K562 (cell line): ENCODE measurements at regions not wholly inside any gene's neighbourhood (a gene's known extent, or its start where the extent isn't known, plus 50 kb on each side); places are given as distances from the start of the nearest gene placed in this dataset.
A peak's percentile ranks its signal among the peaks of the same experiment; 100 is the strongest.

ENCODE experiments used
- EP300 ChIP-seq: IDR thresholded peaks from 2 replicates; pipeline ENCODE4 v1.6.1; 2012; ENCODE audit warnings: low read length, improper control_type of control experiment
- FOS ChIP-seq: IDR thresholded peaks from 3 replicates; pipeline ENCODE4 v1.6.1; 2011; ENCODE audit not compliant: insufficient read length; ENCODE audit errors: extremely low read depth
- HDAC3 ChIP-seq: fragments of 450-650 bp; IDR thresholded peaks from 2 replicates; pipeline ENCODE4 v1.6.1; 2018; ENCODE audit warnings: borderline replicate concordance, mild to moderate bottlenecking, moderate library complexity; ENCODE audit not compliant: partially characterized antibody
- JUND ChIP-seq, 2 experiments: IDR thresholded peaks; 2 replicates in 1 of 2; 3 replicates in 1 of 2; pipeline ENCODE4 v1.6.1; 2011; ENCODE audit warnings: borderline replicate concordance in 2 of 2, low read depth in 2 of 2, low read length in 2 of 2, improper control_type of control experiment in 1 of 2, missing biosample characterization in 1 of 2, missing genetic modification characterization in 1 of 2, missing genetic modification reagents in 1 of 2
- KDM1A ChIP-seq, 2 experiments: fragments of 450-650 bp; IDR thresholded peaks; 2 replicates each; pipeline ENCODE4 v1.6.1; 2016; ENCODE audit warnings: mild to moderate bottlenecking in 2 of 2
- NRF1 ChIP-seq, 2 experiments: fragments of 450-650 bp; IDR thresholded peaks in 1 of 2; conservative IDR thresholded peaks in 1 of 2; 2 replicates each; pipeline ENCODE4 v1.6.1; 2014; ENCODE audit warnings: mild to moderate bottlenecking in 2 of 2
- PCBP1 ChIP-seq: fragments of 200-400 bp; formaldehyde crosslinking; IDR thresholded peaks from 2 replicates; pipeline ENCODE4 v1.6.1; 2018; ENCODE audit warnings: mild to moderate bottlenecking, low read depth, low read length; ENCODE audit not compliant: poor library complexity, severe bottlenecking
- PHB2 ChIP-seq: fragments of 450-650 bp; IDR thresholded peaks from 2 replicates; pipeline ENCODE4 v1.6.1; 2017; ENCODE audit warnings: low read depth
- POLR2A ChIP-seq: fragments of 450-650 bp; conservative IDR thresholded peaks from 2 replicates; pipeline ENCODE4 v1.6.1; 2016
- RAD21 ChIP-seq, 2 experiments: fragments of 250-450 bp in 1 of 2; fragments of 450-650 bp in 1 of 2; sonication (Bioruptor Pico) in 1 of 2; formaldehyde crosslinking in 1 of 2; IDR thresholded peaks in 1 of 2; conservative IDR thresholded peaks in 1 of 2; 2 replicates each; pipeline versions ENCODE4 v1.4.0 to v1.8.0; 2020 to 2022; ENCODE audit warnings: mild to moderate bottlenecking in 2 of 2, moderate library complexity in 1 of 2
- SNRNP70 ChIP-seq: fragments of 200-400 bp; formaldehyde crosslinking; optimal IDR thresholded peaks from 2 replicates; pipeline ENCODE3; 2017; ENCODE audit warnings: low read depth, low read length
- ZNF589 ChIP-seq: fragments of 200-800 bp; sonication (Bioruptor generic); IDR thresholded peaks from 2 replicates; pipeline ENCODE4 v1.6.1; 2016; ENCODE audit warnings: low read depth, missing genetic modification characterization, missing compliant biosample characterization
- TF ChIP-seq, protein P1 (sequence below), 3 experiments: IDR thresholded peaks in 2 of 3; conservative IDR thresholded peaks in 1 of 3; 2 replicates each; pipeline ENCODE4 v1.5.1; 2011 to 2012; ENCODE audit warnings: low read length in 3 of 3, mild to moderate bottlenecking in 3 of 3, control low read depth in 2 of 3, improper control_type of control experiment in 1 of 3, inconsistent platforms in 1 of 3, low read depth in 1 of 3, mixed read lengths in 1 of 3, moderate library complexity in 1 of 3; ENCODE audit not compliant: insufficient read depth in 2 of 3

DNA sequence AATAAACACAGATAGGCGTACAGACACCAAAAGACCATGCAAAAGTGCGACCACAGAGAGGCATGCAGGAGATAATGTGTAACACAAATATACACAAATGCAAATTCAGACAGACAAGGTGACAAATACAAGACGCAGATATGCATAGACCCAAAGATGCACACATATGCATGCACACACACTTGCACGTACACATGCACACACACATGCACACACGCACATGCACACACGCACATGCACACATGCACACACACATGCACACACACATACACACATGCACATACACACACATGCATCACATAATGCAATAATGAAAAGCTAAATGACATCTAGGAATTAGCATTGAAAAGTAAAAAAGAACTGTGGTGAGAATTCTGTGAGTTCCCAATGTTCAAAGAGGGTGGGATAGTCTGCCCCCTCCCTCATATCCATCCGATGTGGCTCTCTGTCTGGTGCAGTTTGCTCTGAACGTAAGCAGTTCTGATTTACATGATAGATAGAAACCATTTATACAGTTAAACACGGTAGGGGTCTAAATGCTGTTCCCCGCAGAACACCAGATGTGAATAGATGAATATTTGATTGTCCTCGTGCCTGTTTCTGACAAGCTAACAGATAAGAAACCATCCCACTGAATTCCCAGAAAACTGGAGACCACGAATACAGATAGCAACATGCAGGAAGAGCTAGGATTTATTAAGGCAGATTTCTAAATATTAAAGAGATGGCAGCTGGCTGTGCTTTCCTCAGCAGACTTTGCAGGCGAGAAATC is 186.1 kb downstream of the TMEM114 start:
- no peak for TF ChIP-seq HDAC3
- no peak for TF ChIP-seq RAD21 (CRISPR knock-in tag; conservative IDR thresholded peaks at IDR 0.05 in 1 of 2, IDR thresholded peaks at IDR 0.05 in 1 of 2)
- no peak for TF ChIP-seq ZNF589 (CRISPR knock-in tag)
- TF ChIP-seq KDM1A (IDR thresholded peaks at IDR 0.05), result peak in 1 of 2 experiments; percentile 55; a peak in 1 of 4 replicates
- no peak for TF ChIP-seq PHB2
- TF ChIP-seq, protein P1, sequence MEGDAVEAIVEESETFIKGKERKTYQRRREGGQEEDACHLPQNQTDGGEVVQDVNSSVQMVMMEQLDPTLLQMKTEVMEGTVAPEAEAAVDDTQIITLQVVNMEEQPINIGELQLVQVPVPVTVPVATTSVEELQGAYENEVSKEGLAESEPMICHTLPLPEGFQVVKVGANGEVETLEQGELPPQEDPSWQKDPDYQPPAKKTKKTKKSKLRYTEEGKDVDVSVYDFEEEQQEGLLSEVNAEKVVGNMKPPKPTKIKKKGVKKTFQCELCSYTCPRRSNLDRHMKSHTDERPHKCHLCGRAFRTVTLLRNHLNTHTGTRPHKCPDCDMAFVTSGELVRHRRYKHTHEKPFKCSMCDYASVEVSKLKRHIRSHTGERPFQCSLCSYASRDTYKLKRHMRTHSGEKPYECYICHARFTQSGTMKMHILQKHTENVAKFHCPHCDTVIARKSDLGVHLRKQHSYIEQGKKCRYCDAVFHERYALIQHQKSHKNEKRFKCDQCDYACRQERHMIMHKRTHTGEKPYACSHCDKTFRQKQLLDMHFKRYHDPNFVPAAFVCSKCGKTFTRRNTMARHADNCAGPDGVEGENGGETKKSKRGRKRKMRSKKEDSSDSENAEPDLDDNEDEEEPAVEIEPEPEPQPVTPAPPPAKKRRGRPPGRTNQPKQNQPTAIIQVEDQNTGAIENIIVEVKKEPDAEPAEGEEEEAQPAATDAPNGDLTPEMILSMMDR (IDR thresholded peaks at IDR 0.05 in 2 of 3, conservative IDR thresholded peaks at IDR 0.05 in 1 of 3; ENCODE audit: insufficient read depth in 2 of 3, low read depth in 1 of 3, low read length in 3 of 3), result no peak
- no peak for TF ChIP-seq POLR2A
- no peak for TF ChIP-seq SNRNP70
- TF ChIP-seq PCBP1, result no peak
- no peak for TF ChIP-seq NRF1 (conservative IDR thresholded peaks at IDR 0.05 in 1 of 2, IDR thresholded peaks at IDR 0.05 in 1 of 2)
- TF ChIP-seq JUND (IDR thresholded peaks at IDR 0.05; ENCODE audit: borderline replicate concordance, low read depth, low read length), result no peak
- TF ChIP-seq JUND (tag; IDR thresholded peaks at IDR 0.05; ENCODE audit: borderline replicate concordance, low read depth, low read length), result no peak
- TF ChIP-seq FOS, result no peak
- no peak for TF ChIP-seq EP300
